GM03348 (cell line): ENCODE measurements at regions not wholly inside any gene's neighbourhood (a gene's known extent, or its start where the extent isn't known, plus 50 kb on each side); places are given as distances from the start of the nearest gene placed in this dataset.

Source experiments
- DNase-seq: peaks from one replicate; pipeline ENCODE4 v3.0.0; 2012; ENCODE audit warnings: low spot score

- no peak for DNase-seq
These were observed 183.1 kb downstream of the ZNF330 start for GRCh38 chr4:141403782-141404181.

- no peak for DNase-seq
These were observed 185.5 kb downstream of the ZNF330 start for GRCh38 chr4:141406237-141406636.

GRCh38 chr4:141409556-141409955, 188.9 kb downstream of the ZNF330 start:
- DNase-seq, result no peak

DNA sequence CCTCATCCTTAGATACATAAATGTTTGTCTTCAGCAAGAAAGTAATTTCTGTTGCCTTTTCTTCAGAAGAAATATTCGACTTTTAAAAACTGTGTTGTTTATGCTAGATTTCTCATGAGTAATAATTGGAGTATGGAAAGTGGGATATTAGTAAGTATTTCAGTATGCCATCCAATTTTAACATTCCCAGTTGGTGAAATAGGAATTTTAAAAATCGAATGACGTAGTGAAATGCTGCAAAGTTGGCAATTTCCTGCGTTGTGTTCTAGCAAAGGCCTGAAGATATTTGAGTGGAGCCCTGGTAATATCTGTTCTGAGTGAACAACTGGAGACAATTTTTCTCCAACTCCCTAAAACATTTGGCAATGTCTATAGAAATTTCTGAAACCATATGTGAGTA, 190.1 kb downstream of the ZNF330 start:
- peak; percentile 54 for DNase-seq

- no peak for DNase-seq
These were observed 191.2 kb downstream of the ZNF330 start for GRCh38 chr4:141411936-141412335.

- DNase-seq, result no peak
These were observed 192.7 kb downstream of the ZNF330 start for GRCh38 chr4:141413366-141413765.

DNA sequence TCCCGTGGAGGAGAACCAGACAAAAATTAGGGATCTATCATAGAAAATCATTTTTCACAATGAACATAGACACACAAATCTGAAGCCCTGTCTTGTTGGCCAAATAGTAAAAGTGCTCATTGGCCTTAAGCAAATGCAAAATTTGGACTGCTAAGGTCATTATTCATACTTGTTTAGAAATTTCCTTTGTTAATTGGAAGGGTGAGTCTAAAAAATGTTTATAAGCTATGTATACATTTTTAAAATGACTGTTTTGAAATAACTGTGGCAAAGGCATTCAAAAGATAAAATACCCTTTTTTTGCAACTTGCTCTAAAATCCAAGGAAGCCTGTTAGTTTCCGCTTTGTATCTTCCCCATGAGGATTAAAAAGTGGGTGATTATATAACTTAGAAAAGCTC, 195.0 kb downstream of the ZNF330 start:
- no peak for DNase-seq

- DNase-seq, result peak; percentile 35
These were observed 195.5 kb downstream of the ZNF330 start for GRCh38 chr4:141416219-141416618.

DNA sequence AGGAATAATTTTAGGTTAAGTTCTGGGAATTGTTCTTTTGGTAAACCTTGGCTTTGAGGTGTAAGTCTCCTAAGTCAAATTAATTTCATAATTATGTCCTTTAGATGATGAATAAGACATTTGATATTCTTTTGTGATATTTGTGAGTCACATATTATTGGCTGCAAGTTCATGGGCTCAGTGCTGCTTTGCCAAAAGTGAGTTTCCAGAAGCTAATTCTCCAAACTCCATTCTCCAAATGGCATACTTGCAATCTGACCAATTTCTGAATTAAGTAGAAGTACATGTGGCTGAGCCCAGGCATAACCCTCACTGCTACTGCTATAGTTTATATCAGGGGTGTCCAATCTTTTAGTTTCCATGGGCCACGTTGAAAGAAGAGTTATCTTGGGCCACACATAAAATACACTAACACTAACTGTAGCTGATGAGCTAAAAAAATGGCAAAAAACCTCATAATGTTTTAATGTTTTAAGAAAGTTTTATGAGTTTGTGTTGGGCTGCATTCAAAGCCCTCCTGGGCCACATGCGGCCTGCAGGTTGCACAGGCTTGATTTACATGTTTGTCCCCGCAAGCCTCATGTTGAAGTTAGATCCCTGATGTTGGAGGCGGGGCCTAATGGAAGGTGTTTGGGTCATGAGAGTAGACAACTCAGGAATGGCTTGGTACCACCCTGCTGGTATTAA, 196.1 kb downstream of the ZNF330 start:
- DNase-seq, result no peak

GRCh38 chr4:141417387-141417786, 196.7 kb downstream of the ZNF330 start:
- DNase-seq, result no peak

GRCh38 chr4:141425124-141425523, 204.4 kb downstream of the ZNF330 start:
- DNase-seq, result peak; percentile 24

- DNase-seq, result no peak
These were observed 207.1 kb downstream of the ZNF330 start for GRCh38 chr4:141427726-141428296.

DNA sequence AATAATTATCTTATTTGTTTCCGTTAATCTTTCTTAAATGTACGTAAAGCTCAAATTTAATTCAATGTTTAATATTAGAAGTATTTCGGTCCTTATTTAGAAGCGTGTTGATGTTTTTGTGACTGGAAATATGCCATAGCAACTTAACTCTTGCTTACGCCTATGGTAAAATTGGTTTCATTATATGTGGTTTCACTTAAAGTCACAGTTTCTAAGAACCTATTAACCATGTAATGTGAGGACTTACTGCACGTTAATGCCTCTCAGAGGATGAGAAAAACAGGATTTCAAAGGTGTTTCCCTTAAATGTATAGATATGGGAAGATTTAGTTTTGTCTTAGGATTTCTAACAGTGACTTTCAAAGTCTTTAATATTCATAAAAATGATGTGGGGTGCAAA, 206.4 kb upstream of the IL15 start:
- DNase-seq, result no peak

DNA sequence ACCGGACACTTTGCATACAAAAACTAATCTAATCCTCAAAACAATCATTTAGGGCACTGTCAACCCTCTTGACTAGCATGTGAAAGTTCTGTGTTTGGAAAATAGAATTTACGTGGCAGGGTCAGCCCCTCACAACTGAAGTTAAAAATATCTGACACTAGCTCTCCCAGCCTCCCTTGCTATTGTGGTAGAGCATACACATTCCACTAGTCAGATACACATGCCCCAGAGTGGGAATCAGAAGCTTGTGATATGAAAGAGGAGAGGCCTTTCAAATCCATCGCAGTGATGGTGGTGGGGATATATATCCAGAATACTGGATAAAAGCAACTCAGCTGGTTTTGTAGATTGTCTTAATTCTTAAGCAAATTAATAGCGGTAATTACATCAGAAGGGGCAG, 205.7 kb upstream of the IL15 start:
- DNase-seq, result no peak

DNA sequence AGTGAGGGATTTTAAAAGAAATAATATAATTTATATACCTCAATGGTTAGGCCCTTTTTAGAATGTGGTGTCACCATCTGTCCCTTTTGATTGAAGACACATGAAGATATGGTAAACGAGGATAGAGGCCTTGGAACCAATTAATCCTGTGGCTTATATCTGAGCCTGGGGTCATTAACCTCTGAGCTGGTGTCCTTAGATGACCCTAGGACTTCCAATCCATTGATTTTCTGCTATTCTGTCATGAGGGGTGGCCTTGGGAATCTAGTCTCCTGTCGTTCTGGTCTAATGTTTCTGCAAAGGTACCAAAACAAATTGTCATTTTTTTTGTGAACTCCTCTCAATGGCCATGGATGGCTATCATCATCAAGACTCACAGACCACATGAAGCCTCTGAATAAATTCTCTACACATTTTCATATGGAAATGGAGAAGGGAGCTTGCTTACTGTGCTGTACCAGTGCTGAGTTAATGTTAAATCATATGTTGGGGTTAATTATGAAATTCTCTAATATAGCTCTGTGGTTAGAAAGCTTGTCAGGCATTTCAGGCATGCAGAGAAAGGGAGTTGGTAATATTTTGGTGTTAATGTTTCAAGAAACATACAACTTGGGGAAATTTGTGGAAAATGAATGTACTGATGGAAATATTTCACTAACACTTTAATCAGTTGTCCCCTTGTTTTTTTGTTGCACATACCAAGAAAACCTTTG, 204.2 kb upstream of the IL15 start:
- peak; percentile 74 for DNase-seq

DNA sequence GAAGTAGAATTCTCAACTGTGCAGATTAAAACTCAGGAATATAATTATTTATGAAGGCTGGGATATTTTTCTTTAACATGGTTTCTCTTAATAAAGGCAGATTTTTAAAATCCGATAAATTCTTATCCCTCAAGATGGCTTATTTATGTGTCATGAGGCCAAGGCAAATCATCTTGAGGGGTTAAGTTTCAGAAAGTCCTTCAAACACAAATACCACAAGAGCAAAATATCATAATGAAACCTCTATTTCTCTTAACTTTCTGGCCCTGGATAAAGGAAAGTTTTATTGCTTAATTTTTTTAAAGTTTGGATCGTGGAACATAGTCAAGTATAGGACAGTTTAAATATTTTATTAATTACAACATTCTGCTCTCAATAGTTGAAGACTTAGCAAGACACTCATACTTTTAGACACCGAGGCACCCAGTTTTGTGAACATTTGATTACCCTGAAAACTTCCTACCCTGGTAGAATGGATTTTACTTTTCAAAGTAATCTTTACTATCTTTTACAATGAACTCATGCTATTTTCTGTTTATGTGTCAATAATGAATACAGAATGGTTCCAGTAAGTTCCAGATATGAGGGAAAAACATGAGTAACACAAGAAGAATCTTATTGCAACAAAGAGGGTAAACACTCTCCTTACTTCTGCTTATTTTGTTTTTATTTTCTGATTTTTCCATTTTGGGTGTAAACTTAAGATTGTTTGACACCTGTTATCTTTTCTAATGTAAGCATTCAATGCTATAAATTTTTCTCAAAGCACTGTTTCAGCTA, 200.7 kb upstream of the IL15 start:
- DNase-seq, result peak; percentile 29

GRCh38 chr4:141439223-141439622, 197.2 kb upstream of the IL15 start:
- DNase-seq, result no peak

- no peak for DNase-seq
These were observed 188.6 kb upstream of the IL15 start for GRCh38 chr4:141447761-141448160.

- DNase-seq, result no peak
These were observed 187.9 kb upstream of the IL15 start for GRCh38 chr4:141448490-141448889.

- DNase-seq, result no peak
These were observed 186.5 kb upstream of the IL15 start for GRCh38 chr4:141449927-141450326.

DNA sequence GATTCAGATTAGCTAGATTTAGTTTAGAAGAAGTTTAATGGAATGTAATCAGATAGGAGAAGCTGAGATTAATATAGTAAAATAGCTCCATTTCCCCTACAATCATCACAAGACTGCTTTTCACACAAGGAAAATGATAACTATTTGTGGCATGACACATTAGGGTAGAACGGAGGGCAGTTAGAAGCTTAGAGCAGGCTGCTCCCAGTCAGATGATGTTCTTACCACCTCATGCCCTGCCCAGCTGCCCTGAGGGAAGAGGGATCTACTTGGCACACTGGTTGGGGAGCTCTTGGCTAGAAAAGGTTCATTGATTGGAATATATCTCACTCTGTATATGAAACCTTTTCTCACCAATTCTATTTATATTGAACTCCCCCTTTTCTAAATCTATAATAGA, 180.7 kb upstream of the IL15 start:
- no peak for DNase-seq

- DNase-seq, result no peak
These were observed 178.7 kb upstream of the IL15 start for GRCh38 chr4:141457653-141458052.

DNA sequence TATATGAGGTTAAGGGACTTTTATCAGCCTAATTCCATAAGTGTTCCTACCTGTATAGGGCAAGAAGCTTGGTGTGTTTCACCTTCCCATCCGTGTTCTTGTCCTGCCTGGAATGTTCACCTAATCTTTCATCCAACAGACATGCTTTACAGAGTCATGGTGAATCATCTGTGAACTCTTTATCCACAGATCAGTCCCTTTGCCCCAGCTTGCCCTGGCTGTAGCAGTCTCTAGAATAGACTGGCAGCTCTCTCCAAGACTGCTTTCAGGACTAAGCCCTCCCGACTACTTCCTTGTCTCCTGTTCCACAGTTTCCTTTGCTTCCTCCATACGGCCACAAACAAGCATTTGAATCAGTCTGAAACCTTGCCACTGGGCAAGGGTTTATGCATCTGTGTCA, 177.9 kb upstream of the IL15 start:
- no peak for DNase-seq
